Peyer's patch (tissue), 4 donors: ENCODE measurements at regions not wholly inside any gene's neighbourhood (a gene's known extent, or its start where the extent isn't known, plus 50 kb on each side); places are given as distances from the start of the nearest gene placed in this dataset.

ENCODE experiments used
- DNase-seq, 3 donors: peaks; one replicate each; pipeline ENCODE4 v3.0.0-alpha.2; 2017 to 2019
- H3K27ac ChIP-seq, 4 donors: fragments of 200-600 bp; sonication (generic); one replicate each; pipeline ENCODE4 v1.5.1; 2016 to 2019
- H3K27me3 ChIP-seq, 2 donors: fragments of 200-600 bp; sonication (generic); one replicate each; pipeline ENCODE4 v1.5.1; 2019
- H3K36me3 ChIP-seq, 3 donors: fragments of 200-600 bp; sonication (generic); one replicate each; pipeline ENCODE4 v1.5.1; 2016 to 2019
- H3K4me1 ChIP-seq, 4 donors: fragments of 200-600 bp; sonication (generic); one replicate each; pipeline ENCODE4 v1.5.1; 2016 to 2019
- H3K4me3 ChIP-seq, 4 donors: fragments of 200-600 bp; sonication (generic); 1 replicate in 3 of 4; 2 replicates in 1 of 4; pipeline ENCODE4 v1.5.1; 2016 to 2019; ENCODE audit warnings: mild to moderate bottlenecking in 1 of 4
- H3K9me3 ChIP-seq, 4 donors: fragments of 200-600 bp; sonication (generic); one replicate each; pipeline ENCODE4 v1.5.1; 2016 to 2019; ENCODE audit warnings: mild to moderate bottlenecking in 1 of 4
- POLR2A ChIP-seq, 2 donors: fragments of 450-650 bp; IDR thresholded peaks; one replicate each; pipeline ENCODE4 v1.5.1; 2017; ENCODE audit warnings: antibody characterized with exemption in 2 of 2, mild to moderate bottlenecking in 2 of 2, moderate library complexity in 2 of 2
- TF ChIP-seq, protein P1 (sequence below), 6 experiments: fragments of 450-650 bp in 4 of 6; fragments of 200-600 bp in 2 of 6; sonication (generic) in 1 of 6; IDR thresholded peaks; one replicate each; pipeline ENCODE4 v1.5.1; 2017 to 2019; ENCODE audit warnings: antibody characterized with exemption in 6 of 6, mild to moderate bottlenecking in 3 of 6, moderate library complexity in 1 of 6

DNA sequence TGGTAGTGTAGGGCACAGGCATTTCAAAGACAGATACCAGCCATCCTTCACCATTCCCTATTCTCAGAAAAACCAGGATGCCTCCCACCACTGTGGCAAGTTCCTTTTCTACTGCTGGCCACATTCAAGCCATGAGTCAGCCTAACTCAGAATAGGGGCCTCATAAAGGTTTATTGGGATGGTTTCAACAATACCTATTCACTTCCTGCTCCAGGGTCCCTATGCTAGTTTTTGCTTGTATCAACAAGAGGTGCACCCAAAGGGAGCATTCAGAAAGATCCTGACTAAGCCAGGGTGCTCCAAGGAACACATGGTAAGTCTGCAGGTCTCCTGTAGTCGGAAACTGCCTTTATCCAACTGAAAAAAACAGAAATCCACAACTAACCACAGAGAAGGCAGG lies 76.9 kb upstream of the EGR2 start:
- Histone ChIP-seq H3K27ac (no peak overlapping the region), H3K9me3 (no peaks in the 10 kb centered on the region), H3K36me3 (no peaks in the 10 kb centered on the region), H3K4me3 (no peak overlapping the region), H3K4me1 (no peaks in the 10 kb centered on the region), H3K27me3 (no peaks in the 10 kb centered on the region)
- no peak for TF ChIP-seq POLR2A (IDR thresholded peaks at IDR 0.05)
- TF ChIP-seq, protein P1, sequence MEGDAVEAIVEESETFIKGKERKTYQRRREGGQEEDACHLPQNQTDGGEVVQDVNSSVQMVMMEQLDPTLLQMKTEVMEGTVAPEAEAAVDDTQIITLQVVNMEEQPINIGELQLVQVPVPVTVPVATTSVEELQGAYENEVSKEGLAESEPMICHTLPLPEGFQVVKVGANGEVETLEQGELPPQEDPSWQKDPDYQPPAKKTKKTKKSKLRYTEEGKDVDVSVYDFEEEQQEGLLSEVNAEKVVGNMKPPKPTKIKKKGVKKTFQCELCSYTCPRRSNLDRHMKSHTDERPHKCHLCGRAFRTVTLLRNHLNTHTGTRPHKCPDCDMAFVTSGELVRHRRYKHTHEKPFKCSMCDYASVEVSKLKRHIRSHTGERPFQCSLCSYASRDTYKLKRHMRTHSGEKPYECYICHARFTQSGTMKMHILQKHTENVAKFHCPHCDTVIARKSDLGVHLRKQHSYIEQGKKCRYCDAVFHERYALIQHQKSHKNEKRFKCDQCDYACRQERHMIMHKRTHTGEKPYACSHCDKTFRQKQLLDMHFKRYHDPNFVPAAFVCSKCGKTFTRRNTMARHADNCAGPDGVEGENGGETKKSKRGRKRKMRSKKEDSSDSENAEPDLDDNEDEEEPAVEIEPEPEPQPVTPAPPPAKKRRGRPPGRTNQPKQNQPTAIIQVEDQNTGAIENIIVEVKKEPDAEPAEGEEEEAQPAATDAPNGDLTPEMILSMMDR (IDR thresholded peaks at IDR 0.05) = no peak
- no peak for DNase-seq

DNA sequence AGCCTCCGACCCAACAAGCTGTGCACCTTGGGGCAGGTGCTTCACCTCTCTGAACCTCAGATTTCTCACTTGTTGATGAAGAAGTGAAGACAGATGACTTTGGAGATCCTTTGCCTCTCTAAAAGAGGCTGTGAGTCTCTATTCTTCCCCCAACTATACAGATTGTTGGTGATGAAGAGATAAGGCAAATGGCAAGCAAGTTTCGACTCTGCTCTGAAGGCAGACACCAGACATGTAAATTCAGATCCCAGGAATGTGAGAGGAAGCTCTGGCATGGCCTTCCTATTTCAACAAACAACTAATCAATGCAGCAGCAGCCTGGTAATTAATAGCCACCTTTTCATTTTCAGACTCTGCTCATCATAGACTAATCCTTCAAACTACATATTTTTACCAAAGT lies 74.2 kb upstream of the EGR2 start:
- Histone ChIP-seq H3K4me1 (no peaks in the 10 kb centered on the region), H3K4me3 (no peak overlapping the region), H3K27ac (no peak overlapping the region), H3K27me3 (no peaks in the 10 kb centered on the region), H3K9me3 (no peaks in the 10 kb centered on the region), H3K36me3 (no peaks in the 10 kb centered on the region)
- TF ChIP-seq, protein P1 (IDR thresholded peaks at IDR 0.05) = no peak
- no peak for TF ChIP-seq POLR2A (IDR thresholded peaks at IDR 0.05)
- DNase-seq = no peak

DNA sequence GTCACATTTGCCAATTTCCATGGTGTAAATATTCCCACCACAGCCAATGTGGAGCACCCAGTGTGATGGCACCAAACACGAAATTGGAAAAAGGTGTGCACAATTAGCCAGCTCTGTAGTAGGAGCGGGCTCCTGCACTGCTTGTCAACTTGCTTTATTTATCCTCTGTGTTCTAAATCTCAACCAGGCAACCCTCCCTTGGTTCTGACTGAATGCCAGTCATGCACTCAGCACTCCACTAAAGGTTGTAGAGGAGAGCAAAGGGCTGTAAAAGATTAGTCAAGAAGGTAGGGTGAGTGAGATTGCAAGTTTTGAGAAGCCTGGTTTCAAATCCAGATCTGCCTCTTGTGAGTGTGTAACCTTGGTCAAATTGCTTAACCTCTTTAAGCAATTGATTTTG lies 71.5 kb upstream of the EGR2 start:
- no peak for TF ChIP-seq POLR2A (IDR thresholded peaks at IDR 0.05)
- TF ChIP-seq, protein P1 (IDR thresholded peaks at IDR 0.05) = no peak
- no peaks in the 10 kb centered on the region for H3K4me1 ChIP-seq
- no peak overlapping the region for H3K4me3 ChIP-seq
- H3K27me3 ChIP-seq = no peaks in the 10 kb centered on the region
- DNase-seq = no peak
- H3K27ac ChIP-seq = no peak overlapping the region
- H3K9me3 ChIP-seq = no peaks in the 10 kb centered on the region
- H3K36me3 ChIP-seq = no peaks in the 10 kb centered on the region

DNA sequence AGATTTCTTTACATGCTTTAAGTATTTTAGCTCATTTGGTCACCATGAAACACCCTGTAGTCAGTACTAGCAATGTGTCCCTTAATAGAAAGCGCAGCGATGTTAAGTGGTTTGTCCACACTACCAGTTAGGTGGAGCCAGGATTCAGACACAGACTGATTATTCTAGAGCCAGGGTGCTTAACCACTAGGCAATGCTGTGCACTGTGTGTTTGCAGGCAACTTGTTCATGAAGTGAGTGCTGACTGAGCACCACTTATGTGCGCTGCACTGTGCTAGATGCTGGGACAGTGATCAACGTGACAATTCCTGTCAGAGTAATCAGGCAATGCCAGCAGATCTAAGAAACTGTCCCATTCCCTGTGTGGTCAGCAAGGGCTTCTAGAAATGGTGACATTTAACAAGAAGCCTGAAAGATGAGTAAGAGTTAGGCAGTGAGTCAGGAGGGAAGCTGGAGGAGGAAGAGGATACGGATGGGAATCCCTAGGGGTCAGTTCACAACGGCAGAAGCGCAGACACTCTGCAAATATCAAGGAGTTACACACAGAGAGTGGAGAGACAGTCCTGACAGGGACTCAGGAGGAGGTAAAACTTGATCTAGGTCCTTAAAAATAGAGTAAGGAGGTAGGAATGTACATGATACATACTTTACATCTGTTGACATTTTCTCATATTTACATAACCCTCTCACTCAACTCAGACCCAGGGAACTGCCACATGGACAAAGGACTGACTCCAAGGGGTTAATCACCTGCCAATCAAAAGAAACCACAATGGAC lies 69.7 kb upstream of the EGR2 start:
- no peak for DNase-seq
- no peaks in the 10 kb centered on the region for H3K36me3 ChIP-seq
- no peak overlapping the region for H3K27ac ChIP-seq
- no peaks in the 10 kb centered on the region for H3K9me3 ChIP-seq
- no peaks in the 10 kb centered on the region for H3K27me3 ChIP-seq
- no peaks in the 10 kb centered on the region for H3K4me1 ChIP-seq
- no peak overlapping the region for H3K4me3 ChIP-seq
- TF ChIP-seq, protein P1 (IDR thresholded peaks at IDR 0.05) = no peak
- TF ChIP-seq POLR2A (IDR thresholded peaks at IDR 0.05) = no peak

DNA sequence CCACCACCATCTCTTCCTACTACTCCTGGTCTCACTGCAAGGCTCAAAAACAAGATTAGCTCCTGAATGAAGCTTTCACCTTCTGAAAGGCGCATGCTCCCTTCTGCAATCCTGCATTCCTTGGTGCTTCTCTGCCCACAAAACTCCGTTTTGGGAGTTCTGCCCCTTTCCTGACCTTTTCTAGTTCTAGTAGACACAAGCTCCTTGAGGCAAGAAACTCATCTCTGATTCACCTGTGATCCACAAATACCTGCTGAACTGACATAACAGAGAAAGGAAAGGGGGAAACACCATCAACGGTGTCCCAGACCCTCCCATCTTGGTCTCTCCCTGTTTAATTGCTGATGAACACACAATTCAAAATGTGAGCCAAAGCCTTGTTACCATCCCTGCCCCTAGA lies 64.0 kb upstream of the EGR2 start:
- Histone ChIP-seq H3K27me3 (no peaks in the 10 kb centered on the region), H3K4me1 (no peaks in the 10 kb centered on the region), H3K9me3 (no peaks in the 10 kb centered on the region), H3K4me3 (no peak overlapping the region), H3K36me3 (no peaks in the 10 kb centered on the region), H3K27ac (no peak overlapping the region)
- DNase-seq = no peak
- no peak for TF ChIP-seq POLR2A (IDR thresholded peaks at IDR 0.05)
- TF ChIP-seq, protein P1 (IDR thresholded peaks at IDR 0.05) = no peak
